Thoracic aorta (tissue), 2 donors: ENCODE measurements at regions not wholly inside any gene's neighbourhood (a gene's known extent, or its start where the extent isn't known, plus 50 kb on each side); places are given as distances from the start of the nearest gene placed in this dataset.

Experiments used
- ATAC-seq: fragments of 150-250 bp; one replicate; pipeline ENCODE4 v1.8.0; 2017; ENCODE audit warnings: low read depth; ENCODE audit not compliant: insufficient number of reproducible peaks, low FRiP score
- DNase-seq: peaks from one replicate; pipeline ENCODE4 v3.0.0-alpha.2; 2020; ENCODE audit warnings: low spot score
- H3K27ac ChIP-seq, 2 donors: fragments of 200-600 bp; sonication (generic); 1 replicate in 1 of 2; 2 replicates in 1 of 2; pipeline ENCODE4 v1.5.1; 2016; ENCODE audit warnings: mild to moderate bottlenecking in 2 of 2, moderate library complexity in 2 of 2
- H3K27me3 ChIP-seq: fragments of 200-600 bp; sonication (generic); replicated peaks from 2 replicates; pipeline ENCODE4 v1.6.0; 2016; ENCODE audit warnings: mild to moderate bottlenecking; ENCODE audit not compliant: insufficient read depth
- H3K36me3 ChIP-seq: fragments of 200-600 bp; sonication (generic); one replicate; pipeline ENCODE4 v1.5.1; 2016
- H3K4me1 ChIP-seq, 2 donors: fragments of 200-600 bp; sonication (generic); 1 replicate in 1 of 2; 2 replicates in 1 of 2; pipeline versions ENCODE4 v1.5.1 to v1.6.0; 2016; ENCODE audit warnings: low read depth in 2 of 2, mild to moderate bottlenecking in 1 of 2; ENCODE audit not compliant: control insufficient read depth in 1 of 2
- H3K4me3 ChIP-seq: fragments of 200-600 bp; sonication (generic); 2 replicates; pipeline ENCODE4 v1.5.1; 2016; ENCODE audit warnings: mild to moderate bottlenecking
- H3K9me3 ChIP-seq: fragments of 200-600 bp; sonication (generic); 2 replicates; pipeline ENCODE4 v1.5.1; 2016
- TF ChIP-seq, protein P1 (sequence below): fragments of 200-600 bp; sonication (generic); IDR thresholded peaks from one replicate; pipeline ENCODE4 v1.5.1; 2019; ENCODE audit warnings: antibody characterized with exemption

DNA sequence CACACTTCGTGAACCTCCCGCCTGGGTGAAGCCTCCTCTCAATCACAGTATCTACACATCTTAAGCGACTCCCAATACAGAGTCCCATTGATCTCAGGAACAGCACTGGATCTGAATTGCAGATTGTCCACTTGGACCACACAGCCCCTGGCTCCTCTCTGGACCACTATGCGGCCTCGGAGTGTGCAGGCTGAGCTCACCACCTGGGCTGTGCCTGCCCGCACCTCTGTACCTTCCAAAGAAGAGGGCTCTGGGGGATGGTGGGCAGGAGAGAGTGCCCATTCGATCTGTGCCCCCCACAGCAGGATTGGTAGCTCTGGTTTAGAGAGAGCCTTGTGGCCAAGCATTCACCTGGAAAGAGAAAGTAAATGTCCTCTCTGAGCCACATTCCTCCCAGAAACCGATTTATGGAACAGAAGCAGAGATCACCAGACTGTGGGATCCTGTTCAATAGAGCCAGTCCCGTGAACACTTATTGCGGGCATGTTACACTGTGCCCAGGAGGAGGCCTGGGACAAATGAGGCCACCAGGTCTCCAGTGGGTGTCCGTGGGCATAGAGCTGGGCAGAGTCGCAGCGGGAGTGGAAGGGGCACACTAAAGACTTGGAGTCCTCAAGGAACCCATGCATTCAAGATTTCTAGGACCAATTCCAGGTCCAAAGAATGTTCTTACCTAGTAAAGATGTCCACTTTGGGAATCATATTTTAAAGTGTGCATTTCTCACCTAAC is 141.6 kb upstream of the SOX1 start:
- TF ChIP-seq, protein P1, sequence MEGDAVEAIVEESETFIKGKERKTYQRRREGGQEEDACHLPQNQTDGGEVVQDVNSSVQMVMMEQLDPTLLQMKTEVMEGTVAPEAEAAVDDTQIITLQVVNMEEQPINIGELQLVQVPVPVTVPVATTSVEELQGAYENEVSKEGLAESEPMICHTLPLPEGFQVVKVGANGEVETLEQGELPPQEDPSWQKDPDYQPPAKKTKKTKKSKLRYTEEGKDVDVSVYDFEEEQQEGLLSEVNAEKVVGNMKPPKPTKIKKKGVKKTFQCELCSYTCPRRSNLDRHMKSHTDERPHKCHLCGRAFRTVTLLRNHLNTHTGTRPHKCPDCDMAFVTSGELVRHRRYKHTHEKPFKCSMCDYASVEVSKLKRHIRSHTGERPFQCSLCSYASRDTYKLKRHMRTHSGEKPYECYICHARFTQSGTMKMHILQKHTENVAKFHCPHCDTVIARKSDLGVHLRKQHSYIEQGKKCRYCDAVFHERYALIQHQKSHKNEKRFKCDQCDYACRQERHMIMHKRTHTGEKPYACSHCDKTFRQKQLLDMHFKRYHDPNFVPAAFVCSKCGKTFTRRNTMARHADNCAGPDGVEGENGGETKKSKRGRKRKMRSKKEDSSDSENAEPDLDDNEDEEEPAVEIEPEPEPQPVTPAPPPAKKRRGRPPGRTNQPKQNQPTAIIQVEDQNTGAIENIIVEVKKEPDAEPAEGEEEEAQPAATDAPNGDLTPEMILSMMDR, result no peak
- no peak for ATAC-seq
- no peaks in the 10 kb centered on the region for H3K36me3 ChIP-seq
- no peak overlapping the region for H3K27ac ChIP-seq
- no peak for DNase-seq
- no peaks in the 10 kb centered on the region for H3K9me3 ChIP-seq
- no peaks in the 10 kb centered on the region for H3K27me3 ChIP-seq
- H3K4me3 ChIP-seq, result no peak overlapping the region
- no peaks in the 10 kb centered on the region for H3K4me1 ChIP-seq

DNA sequence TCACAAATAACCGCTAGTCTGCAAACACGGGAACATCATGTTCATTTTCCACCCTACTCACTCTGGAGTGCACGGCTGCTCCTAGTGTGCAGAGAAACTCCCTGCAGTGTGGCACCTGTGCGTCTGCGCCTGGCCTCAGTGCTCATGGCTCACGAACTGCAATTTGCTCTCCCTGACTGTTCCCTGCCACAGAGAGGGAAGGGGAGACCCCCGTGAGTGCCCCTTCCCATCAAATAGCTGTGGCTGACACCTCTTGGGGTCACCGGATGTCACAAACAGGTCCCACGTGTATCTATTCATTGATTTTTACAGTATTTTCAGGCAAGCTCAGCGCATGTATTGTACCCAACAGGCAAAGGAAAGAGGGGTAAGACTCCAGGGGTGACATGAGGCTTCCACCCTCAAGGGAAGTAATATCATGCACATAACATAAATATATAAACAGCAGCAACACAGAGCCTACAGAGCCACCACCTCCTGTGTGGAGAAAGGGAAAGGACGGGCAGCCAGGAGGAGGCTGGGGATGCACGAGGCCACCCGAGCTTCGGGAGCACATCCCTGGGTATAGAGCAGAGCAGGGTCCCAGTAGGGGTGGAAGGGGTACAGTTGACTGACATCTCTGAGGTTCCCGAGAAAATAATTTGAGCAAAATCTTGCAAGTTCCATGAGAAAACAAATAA is 140.3 kb upstream of the SOX1 start:
- peaks cover 1% of the 10 kb centered on the region for H3K9me3 ChIP-seq
- no peak for DNase-seq
- no peak for ATAC-seq
- TF ChIP-seq, protein P1, result no peak
- H3K4me1 ChIP-seq, result no peaks in the 10 kb centered on the region
- no peak overlapping the region for H3K4me3 ChIP-seq
- no peaks in the 10 kb centered on the region for H3K36me3 ChIP-seq
- no peaks in the 10 kb centered on the region for H3K27me3 ChIP-seq
- H3K27ac ChIP-seq, result no peak overlapping the region

DNA sequence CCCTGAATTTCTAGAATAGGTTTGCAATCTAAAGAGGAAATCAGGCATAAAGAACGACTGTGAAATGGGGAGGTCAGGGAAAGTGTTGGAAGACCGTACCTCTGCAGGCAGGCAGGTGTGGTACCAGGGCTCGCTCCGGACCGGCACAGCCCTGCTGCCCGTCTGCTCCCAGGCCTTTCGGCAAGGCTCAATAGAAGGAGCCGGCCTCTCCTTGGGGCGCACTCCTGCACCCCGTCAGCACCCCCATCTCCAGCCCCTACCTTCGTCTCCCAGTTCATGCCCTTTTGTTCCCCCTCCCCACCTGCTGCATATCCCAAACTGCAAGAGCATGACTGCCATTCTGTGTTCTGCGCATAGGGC is 139.8 kb upstream of the SOX1 start:
- DNase-seq (no peak), ATAC-seq (no peak)
- Histone ChIP-seq H3K27me3 (no peaks in the 10 kb centered on the region), H3K4me1 (no peaks in the 10 kb centered on the region), H3K36me3 (no peaks in the 10 kb centered on the region), H3K9me3 (peaks cover 7% of the 10 kb centered on the region), H3K27ac (no peak overlapping the region), H3K4me3 (no peak overlapping the region)
- TF ChIP-seq, protein P1, result no peak

DNA sequence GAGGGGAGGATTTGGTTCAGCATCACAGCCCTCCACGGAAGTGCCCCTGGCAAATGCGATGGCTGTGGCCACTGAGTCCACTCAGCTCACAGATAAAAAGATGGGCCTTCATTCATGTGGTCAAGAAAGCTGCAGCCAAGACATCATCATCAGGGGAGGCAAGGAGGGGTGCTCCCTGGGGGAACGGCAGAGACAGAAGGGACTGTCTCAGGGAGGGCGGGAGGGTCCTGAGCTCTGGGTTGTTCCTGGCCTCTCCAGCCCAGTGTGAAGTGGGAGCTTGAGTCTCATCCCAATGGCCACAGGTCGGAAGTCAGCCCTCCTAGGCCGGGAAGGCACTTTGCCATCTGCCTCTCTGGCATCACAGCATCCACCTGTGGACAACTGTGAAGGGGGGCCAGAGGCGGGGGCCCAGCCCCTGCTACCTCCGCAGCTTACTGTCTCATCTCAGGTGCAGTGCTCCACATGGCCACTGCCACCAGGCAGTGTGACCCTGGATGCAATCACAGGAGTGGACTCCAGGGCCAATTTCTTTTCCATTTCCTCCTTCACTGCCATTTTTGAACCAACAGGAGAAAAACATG is 137.8 kb upstream of the SOX1 start:
- no peak overlapping the region for H3K4me3 ChIP-seq
- H3K4me1 ChIP-seq, result no peaks in the 10 kb centered on the region
- H3K36me3 ChIP-seq, result no peaks in the 10 kb centered on the region
- DNase-seq (no peak), ATAC-seq (no peak)
- peaks cover 9% of the 10 kb centered on the region for H3K9me3 ChIP-seq
- no peak overlapping the region for H3K27ac ChIP-seq
- TF ChIP-seq, protein P1, result no peak
- H3K27me3 ChIP-seq, result no peaks in the 10 kb centered on the region

DNA sequence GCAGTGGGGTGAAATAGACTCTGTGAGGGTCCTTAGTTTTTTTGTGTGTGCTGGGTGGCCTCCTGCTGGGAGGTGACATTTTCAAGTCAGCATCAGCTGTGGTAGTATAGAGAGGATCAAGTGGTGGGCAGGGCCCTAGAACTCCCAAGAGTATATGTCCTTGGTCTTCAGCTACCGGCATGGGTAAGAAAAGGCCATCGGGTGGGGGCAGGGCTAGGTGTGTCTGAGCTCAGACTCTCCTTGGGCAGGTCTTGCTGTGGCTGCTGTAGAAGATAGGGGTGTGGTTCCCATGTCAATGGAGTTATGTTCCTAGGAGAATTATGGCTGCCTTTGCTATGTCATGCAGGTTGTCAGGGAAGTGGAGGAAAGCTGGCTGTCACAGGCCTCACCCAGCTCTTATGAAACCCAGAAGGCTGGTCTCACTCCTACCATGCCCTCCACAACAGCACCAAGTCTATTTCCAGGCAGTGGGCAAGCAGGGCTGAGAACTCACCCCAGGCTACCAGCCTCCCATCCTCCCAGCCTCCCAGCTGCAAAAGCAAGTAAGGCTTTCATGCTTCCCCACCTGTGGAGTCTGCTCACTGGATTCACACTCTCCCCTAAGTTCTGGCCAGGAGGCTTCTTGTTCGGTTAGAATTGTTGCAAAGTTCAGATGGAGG is 130.6 kb upstream of the SOX1 start:
- Histone ChIP-seq H3K9me3 (peaks cover 9% of the 10 kb centered on the region), H3K4me1 (no peaks in the 10 kb centered on the region), H3K4me3 (no peak overlapping the region), H3K27me3 (no peaks in the 10 kb centered on the region), H3K36me3 (no peaks in the 10 kb centered on the region), H3K27ac (no peak overlapping the region)
- TF ChIP-seq, protein P1, result no peak
- DNase-seq, result no peak
- no peak for ATAC-seq
